Endodermal cell (in vitro differentiated cells): ENCODE measurements at regions not wholly inside any gene's neighbourhood (a gene's known extent, or its start where the extent isn't known, plus 50 kb on each side); places are given as distances from the start of the nearest gene placed in this dataset.

ENCODE experiments used
- DNase-seq: peaks from one replicate; pipeline ENCODE4 v3.0.0-alpha.2; 2017
- H3K27ac ChIP-seq: 2 replicates; pipeline ENCODE4 v1.5.1; 2013; ENCODE audit warnings: mild to moderate bottlenecking, low read depth, low read length, moderate library complexity
- H3K27me3 ChIP-seq: 2 replicates; pipeline ENCODE4 v1.6.1; 2013; ENCODE audit warnings: mild to moderate bottlenecking, low read length, moderate library complexity; ENCODE audit not compliant: insufficient read depth, control insufficient read depth, poor library complexity, severe bottlenecking
- H3K36me3 ChIP-seq: 2 replicates; pipeline ENCODE4 v1.7.0; 2013; ENCODE audit warnings: mild to moderate bottlenecking, low read length, moderate library complexity; ENCODE audit not compliant: control insufficient read depth, insufficient read depth
- H3K4me1 ChIP-seq: one replicate; pipeline ENCODE4 v1.7.0; 2013; ENCODE audit warnings: low read length; ENCODE audit not compliant: control insufficient read depth, insufficient read depth
- H3K4me3 ChIP-seq: 2 replicates; pipeline ENCODE4 v1.5.1; 2013; ENCODE audit warnings: mild to moderate bottlenecking, low read length, moderate library complexity
- H3K9ac ChIP-seq: 2 replicates; pipeline ENCODE4 v1.6.1; 2013; ENCODE audit warnings: mild to moderate bottlenecking, low read length, moderate library complexity; ENCODE audit not compliant: poor library complexity, severe bottlenecking; ENCODE audit errors: extremely low read depth
- H3K9me3 ChIP-seq: 2 replicates; pipeline ENCODE4 v1.6.1; 2013; ENCODE audit warnings: mild to moderate bottlenecking, low read length, moderate library complexity; ENCODE audit not compliant: control insufficient read depth
- H3K27ac Mint-ChIP-seq: 2 replicates; pipeline ENCODE4 v1.8.0; 2020; ENCODE audit warnings: mixed read lengths
- H3K27me3 Mint-ChIP-seq: 2 replicates; pipeline ENCODE4 v1.8.0; 2021; ENCODE audit warnings: mild to moderate bottlenecking, mixed read lengths; ENCODE audit not compliant: insufficient read depth
- H3K36me3 Mint-ChIP-seq: 2 replicates; pipeline ENCODE4 v1.8.0; 2020; ENCODE audit warnings: low read depth, mixed read lengths
- H3K4me1 Mint-ChIP-seq: 2 replicates; pipeline ENCODE4 v1.8.0; 2020; ENCODE audit warnings: mixed read lengths
- H3K4me3 Mint-ChIP-seq: 2 replicates; pipeline ENCODE4 v1.8.0; 2020; ENCODE audit warnings: mild to moderate bottlenecking, moderate library complexity, mixed read lengths
- H3K9me3 Mint-ChIP-seq: 2 replicates; pipeline ENCODE4 v1.8.0; 2020; ENCODE audit warnings: mild to moderate bottlenecking, mixed read lengths
- CTCF ChIP-seq: fragments of 200-600 bp; sonication (generic); conservative IDR thresholded peaks from 2 replicates; pipeline ENCODE4 v1.5.0; 2021; ENCODE audit warnings: antibody characterized with exemption, mild to moderate bottlenecking
- WGBS, 2 experiments: methylation state at CpG; one replicate each; pipeline versions ENCODE4 v1.1.5 to v1.1.7; 2013; ENCODE audit warnings: missing lambda C conversion rate in 2 of 2, mixed read lengths in 1 of 2; ENCODE audit not compliant: insufficient coverage in 1 of 2, insufficient read length in 1 of 2; 5-methylcytosine and 5-hydroxymethylcytosine counted together

- no peaks in the 10 kb centered on the region for H3K4me1 ChIP-seq
- H3K27ac ChIP-seq = no peak overlapping the region
- no peaks in the 10 kb centered on the region for H3K27me3 ChIP-seq
- Mint-ChIP-seq H3K36me3 (no peaks in the 10 kb centered on the region), H3K9me3 (no peaks in the 10 kb centered on the region), H3K4me3 (no peak overlapping the region), H3K27ac (no peak overlapping the region), H3K4me1 (peaks cover 6% of the 10 kb centered on the region), H3K27me3 (no peaks in the 10 kb centered on the region)
- no peaks in the 10 kb centered on the region for H3K9me3 ChIP-seq
- no peaks in the 10 kb centered on the region for H3K36me3 ChIP-seq
- no peak overlapping the region for H3K9ac ChIP-seq
- no peak for DNase-seq
- 86 to 100% methylated on average over 1 of the region's 2 CpGs for WGBS, 2 experiments
- no peak for TF ChIP-seq CTCF
- no peak overlapping the region for H3K4me3 ChIP-seq
These were observed 372.7 kb upstream of the PTGER4 start for GRCh38 chr5:40306869-40307487.

DNA sequence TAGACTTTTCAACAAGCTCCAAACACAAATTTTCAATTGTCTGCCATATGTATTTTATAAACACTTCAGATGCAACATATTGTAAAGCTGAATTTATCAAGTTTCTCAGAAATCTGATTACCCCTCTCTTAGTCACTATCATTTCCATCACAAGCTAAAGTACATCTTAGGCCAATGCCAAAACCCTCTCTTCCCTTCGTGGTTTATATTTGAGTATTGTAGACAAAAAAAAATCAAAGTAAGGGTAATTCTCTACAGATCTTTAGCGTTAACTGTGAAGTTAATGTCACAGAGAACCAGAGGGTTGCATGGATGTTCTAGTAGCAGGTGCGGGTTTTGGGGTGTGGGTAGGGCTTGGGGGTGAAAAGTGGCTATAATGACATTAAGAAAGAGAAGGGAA, 387.7 kb upstream of the PTGER4 start:
- no peak overlapping the region for H3K27ac Mint-ChIP-seq
- Histone ChIP-seq H3K27me3 (no peaks in the 10 kb centered on the region), H3K9me3 (no peaks in the 10 kb centered on the region), H3K36me3 (no peaks in the 10 kb centered on the region), H3K27ac (no peak overlapping the region), H3K4me1 (no peaks in the 10 kb centered on the region), H3K4me3 (no peak overlapping the region), H3K9ac (no peak overlapping the region)
- no peaks in the 10 kb centered on the region for H3K4me1 Mint-ChIP-seq
- no peak overlapping the region for H3K4me3 Mint-ChIP-seq
- TF ChIP-seq CTCF = no peak
- DNase-seq = no peak
- 92 to 100% methylated on average over 1 to 3 of the region's 3 CpGs for WGBS, 2 experiments
- no peaks in the 10 kb centered on the region for H3K27me3 Mint-ChIP-seq
- H3K9me3 Mint-ChIP-seq = no peaks in the 10 kb centered on the region
- H3K36me3 Mint-ChIP-seq = no peaks in the 10 kb centered on the region

- Histone ChIP-seq H3K27ac (no peak overlapping the region), H3K36me3 (no peaks in the 10 kb centered on the region), H3K4me3 (no peak overlapping the region), H3K9me3 (no peaks in the 10 kb centered on the region), H3K27me3 (no peaks in the 10 kb centered on the region), H3K4me1 (no peaks in the 10 kb centered on the region), H3K9ac (no peak overlapping the region)
- Mint-ChIP-seq H3K36me3 (no peaks in the 10 kb centered on the region), H3K4me3 (no peak overlapping the region), H3K27me3 (no peaks in the 10 kb centered on the region), H3K4me1 (no peaks in the 10 kb centered on the region), H3K27ac (no peak overlapping the region), H3K9me3 (no peaks in the 10 kb centered on the region)
- no peak for DNase-seq
- TF ChIP-seq CTCF = no peak
- WGBS, 2 experiments = 90 to 91% methylated on average over 2 of the region's 2 CpGs
These were observed 388.4 kb upstream of the PTGER4 start for GRCh38 chr5:40291338-40291737.
